ENCODE measurements at regions not wholly inside any gene's neighbourhood (a gene's known extent, or its start where the extent isn't known, plus 50 kb on each side); places are given as distances from the start of the nearest gene placed in this dataset.

DNA sequence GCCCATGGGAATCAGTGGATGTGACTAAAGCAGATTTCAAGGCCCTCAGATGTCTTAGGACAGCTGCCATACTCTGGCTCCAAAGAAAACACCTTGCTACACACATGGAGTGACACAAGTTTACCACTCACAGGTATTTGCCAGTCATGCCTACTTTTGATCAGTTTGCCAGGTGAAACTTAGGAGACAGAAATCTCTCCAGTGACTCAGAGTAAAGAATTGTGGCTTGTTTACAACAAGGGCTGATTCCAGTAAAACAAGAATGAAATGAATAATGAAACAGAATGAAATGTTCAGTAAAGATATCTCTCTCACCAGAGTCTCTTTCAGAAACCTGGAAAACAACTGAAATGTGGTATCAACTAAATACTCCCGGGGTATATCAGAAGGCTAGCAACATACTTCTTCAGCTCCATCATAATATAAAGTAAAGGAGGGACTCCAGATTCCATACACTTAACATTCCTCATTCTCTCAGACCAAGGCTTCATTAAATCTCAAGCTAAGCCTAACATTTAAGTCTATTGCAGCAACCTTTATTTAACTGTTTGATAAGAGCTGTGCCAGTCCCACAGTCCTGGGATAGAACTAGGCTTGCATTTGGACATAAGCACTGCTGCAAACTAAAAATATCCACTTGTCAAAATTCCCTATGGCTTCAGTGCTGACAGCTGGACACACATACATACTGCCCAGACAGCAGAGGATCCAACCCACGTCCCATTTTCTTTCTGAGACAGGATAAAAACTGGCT lies 143.3 kb downstream of the SIPA1L2 start:
- Histone ChIP-seq H3K4me1 (ENCODE audit: insufficient read depth, low read length) (no peaks in the 10 kb centered on the region), H2AK5ac (ENCODE audit: insufficient read length, low read length) (no peak overlapping the region), H2BK20ac (ENCODE audit: low read depth, low read length, poor library complexity, severe bottlenecking) (no peak overlapping the region), H2BK12ac (ENCODE audit: insufficient read length, low read depth, low read length) (no peak overlapping the region), H3K79me2 (ENCODE audit: insufficient read depth, low read length) (no peaks in the 10 kb centered on the region), H4K5ac (ENCODE audit: insufficient read length, low read depth, low read length) (no peak overlapping the region), H3K23ac (ENCODE audit: insufficient read length, low read depth, low read length) (no peak overlapping the region), H3K27me3 (ENCODE audit: insufficient read depth, low read length) (no peaks in the 10 kb centered on the region; the same call in 1 of the 2 replicates), H3K9ac (ENCODE audit: extremely low read depth, insufficient read length, low read length) (no peak overlapping the region), H3K14ac (ENCODE audit: insufficient read depth, low read length) (no peak overlapping the region), H3K9me3 (ENCODE audit: control insufficient read depth, low read depth, low read length) (no peaks in the 10 kb centered on the region), H4K20me1 (ENCODE audit: control insufficient read depth, insufficient read depth, insufficient read length) (no peaks in the 10 kb centered on the region), H2BK5ac (ENCODE audit: insufficient read length, low read length) (no peak overlapping the region), H4K8ac (replicated peaks; ENCODE audit: insufficient read length, low read depth, low read length) (no peak overlapping the region), H3K79me1 (ENCODE audit: insufficient read depth, low read depth, low read length, poor library complexity, severe bottlenecking) (no peaks in the 10 kb centered on the region), H3K23me2 (ENCODE audit: insufficient read length, low read depth, low read length, poor library complexity, severe bottlenecking) (no peaks in the 10 kb centered on the region), H3T11ph (ENCODE audit: low read length) (no peak overlapping the region), H4K91ac (ENCODE audit: insufficient read length, low read depth, low read length) (no peak overlapping the region), H3K18ac (ENCODE audit: insufficient read length, low read depth, low read length) (no peak overlapping the region), H3K4me2 (ENCODE audit: insufficient read depth, insufficient read length, low read length) (no peak overlapping the region), H2BK15ac (ENCODE audit: low read depth, low read length) (no peak overlapping the region), H3K27ac (ENCODE audit: insufficient read length, low read depth, low read length) (no peak overlapping the region), H3K56ac (ENCODE audit: insufficient read length, low read depth, low read length) (no peak overlapping the region), H2BK120ac (ENCODE audit: low read depth, low read length, poor library complexity, severe bottlenecking) (no peak overlapping the region), H2AFZ (ENCODE audit: low read length) (no peak overlapping the region), H3K4ac (ENCODE audit: low read depth, low read length) (no peak overlapping the region)
- Mint-ChIP-seq H3K9me3 (no peaks in the 10 kb centered on the region), H3K4me1 (peaks cover 0 to 6% of the 10 kb centered on the region in 2 experiments; a peak in 3 of 4 replicates), H3K36me3 (ENCODE audit: insufficient read depth in 1 of 3, low read depth in 3 of 3) (no peaks in the 10 kb centered on the region; a peak in 1 of 7 replicates), H3K4me3 (no peak overlapping the region), H3K27me3 (ENCODE audit: low read depth) (no peaks in the 10 kb centered on the region), H3K27ac (no peak overlapping the region)
- TF ChIP-seq, protein P1, sequence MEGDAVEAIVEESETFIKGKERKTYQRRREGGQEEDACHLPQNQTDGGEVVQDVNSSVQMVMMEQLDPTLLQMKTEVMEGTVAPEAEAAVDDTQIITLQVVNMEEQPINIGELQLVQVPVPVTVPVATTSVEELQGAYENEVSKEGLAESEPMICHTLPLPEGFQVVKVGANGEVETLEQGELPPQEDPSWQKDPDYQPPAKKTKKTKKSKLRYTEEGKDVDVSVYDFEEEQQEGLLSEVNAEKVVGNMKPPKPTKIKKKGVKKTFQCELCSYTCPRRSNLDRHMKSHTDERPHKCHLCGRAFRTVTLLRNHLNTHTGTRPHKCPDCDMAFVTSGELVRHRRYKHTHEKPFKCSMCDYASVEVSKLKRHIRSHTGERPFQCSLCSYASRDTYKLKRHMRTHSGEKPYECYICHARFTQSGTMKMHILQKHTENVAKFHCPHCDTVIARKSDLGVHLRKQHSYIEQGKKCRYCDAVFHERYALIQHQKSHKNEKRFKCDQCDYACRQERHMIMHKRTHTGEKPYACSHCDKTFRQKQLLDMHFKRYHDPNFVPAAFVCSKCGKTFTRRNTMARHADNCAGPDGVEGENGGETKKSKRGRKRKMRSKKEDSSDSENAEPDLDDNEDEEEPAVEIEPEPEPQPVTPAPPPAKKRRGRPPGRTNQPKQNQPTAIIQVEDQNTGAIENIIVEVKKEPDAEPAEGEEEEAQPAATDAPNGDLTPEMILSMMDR (conservative IDR thresholded peaks at IDR 0.05) = no peak
- no CpG with 5 or more reads among the region's 2 CpGs for WGBS (ENCODE audit: extremely low coverage, insufficient read length, low lambda C conversion rate)
- no peak for DNase-seq
